AG04450 (cell line): ENCODE measurements at regions not wholly inside any gene's neighbourhood (a gene's known extent, or its start where the extent isn't known, plus 50 kb on each side); places are given as distances from the start of the nearest gene placed in this dataset.

Experiments
- CTCF ChIA-PET: fragments of 300-600, 350-600 bp; formaldehyde crosslinking; extraction: SDS; loops from one replicate; lab custom pipeline; 2022; ENCODE audit warnings: antibody characterized with exemption, inconsistent platforms; lab: Charles Lee
- POLR2A ChIA-PET: fragments of 350-600 bp; formaldehyde crosslinking; extraction: SDS; loops from one replicate; lab custom pipeline; 2021; ENCODE audit warnings: antibody characterized with exemption, inconsistent platforms; lab: Yijun Ruan, JAX
- DNase-seq: peaks from one replicate; pipeline ENCODE4 v3.0.0-alpha.2; 2011; ENCODE audit warnings: low read depth, low spot score
- H3K27ac ChIP-seq: one replicate; pipeline ENCODE4 v1.5.1; 2012; ENCODE audit warnings: low read depth, low read length, control low read depth
- H3K27me3 ChIP-seq: one replicate; pipeline ENCODE4 v1.6.0; 2012; ENCODE audit warnings: low read length; ENCODE audit not compliant: control insufficient read depth, insufficient read depth
- H3K4me3 ChIP-seq: 2 replicates; pipeline ENCODE4 v1.5.1; 2011; ENCODE audit warnings: mild to moderate bottlenecking, low read depth, low read length, control low read depth
- H3K9me3 ChIP-seq: 2 replicates; pipeline ENCODE4 v1.5.1; 2012; ENCODE audit warnings: low read length; ENCODE audit not compliant: control insufficient read depth, insufficient read depth
- CTCF ChIP-seq: IDR thresholded peaks from 2 replicates; pipeline ENCODE4 v1.5.1; 2011; ENCODE audit warnings: low read depth, low read length, control low read depth, inconsistent platforms

- DNase-seq, result no peak
- CTCF ChIA-PET, result no interaction called here
- Histone ChIP-seq H3K27ac (no peak overlapping the region), H3K4me3 (no peak overlapping the region), H3K9me3 (no peaks in the 10 kb centered on the region), H3K27me3 (no peaks in the 10 kb centered on the region)
- no peak for TF ChIP-seq CTCF
- POLR2A ChIA-PET, result no interaction called here
These were observed 65.6 kb downstream of the UFM1 start for GRCh38 chr13:38415233-38415632.

GRCh38 chr13:38417241-38417640 lies 67.6 kb downstream of the UFM1 start:
- H3K4me3 ChIP-seq, result no peak overlapping the region
- no peak overlapping the region for H3K27ac ChIP-seq
- ChIA-PET CTCF (no interaction called here), POLR2A (no interaction called here)
- no peak for TF ChIP-seq CTCF
- H3K9me3 ChIP-seq, result no peaks in the 10 kb centered on the region
- H3K27me3 ChIP-seq, result no peaks in the 10 kb centered on the region
- no peak for DNase-seq

GRCh38 chr13:38417727-38418126 lies 68.1 kb downstream of the UFM1 start:
- Histone ChIP-seq H3K4me3 (no peak overlapping the region), H3K9me3 (no peaks in the 10 kb centered on the region), H3K27ac (no peak overlapping the region), H3K27me3 (no peaks in the 10 kb centered on the region)
- no peak for DNase-seq
- POLR2A ChIA-PET, result no interaction called here
- peak; percentile 31 for TF ChIP-seq CTCF
- CTCF ChIA-PET, result no interaction called here

- ChIA-PET CTCF (no interaction called here), POLR2A (no interaction called here)
- H3K27me3 ChIP-seq, result no peaks in the 10 kb centered on the region
- no peak overlapping the region for H3K4me3 ChIP-seq
- H3K9me3 ChIP-seq, result no peaks in the 10 kb centered on the region
- TF ChIP-seq CTCF, result no peak
- H3K27ac ChIP-seq, result no peak overlapping the region
- DNase-seq, result no peak
These were observed 68.6 kb downstream of the UFM1 start for GRCh38 chr13:38418286-38418685.

- ChIA-PET CTCF (no interaction called here), POLR2A (no interaction called here)
- DNase-seq, result no peak
- Histone ChIP-seq H3K27me3 (no peaks in the 10 kb centered on the region), H3K9me3 (no peaks in the 10 kb centered on the region), H3K4me3 (no peak overlapping the region), H3K27ac (no peak overlapping the region)
- no peak for TF ChIP-seq CTCF
These were observed 69.7 kb downstream of the UFM1 start for GRCh38 chr13:38419312-38419873.
